Esophagus muscularis mucosa (tissue), 4 donors: ENCODE measurements at regions not wholly inside any gene's neighbourhood (a gene's known extent, or its start where the extent isn't known, plus 50 kb on each side); places are given as distances from the start of the nearest gene placed in this dataset.

Source experiments
- DNase-seq: peaks from one replicate; pipeline ENCODE4 v3.0.0-alpha.2; 2017; ENCODE audit errors: extremely low spot score
- H3K27ac ChIP-seq, 4 donors: fragments of 200-600 bp; sonication (generic); replicated peaks in 1 of 4; 1 replicate in 3 of 4; 2 replicates in 1 of 4; pipeline ENCODE4 v1.5.1; 2016 to 2019; ENCODE audit warnings: mild to moderate bottlenecking in 1 of 4
- H3K27me3 ChIP-seq, 4 donors: fragments of 200-600 bp; sonication (generic); one replicate each; pipeline versions ENCODE4 v1.5.1 to v1.6.0; 2016 to 2019
- H3K36me3 ChIP-seq, 4 donors: fragments of 200-600 bp; sonication (generic); one replicate each; pipeline ENCODE4 v1.5.1; 2016 to 2019
- H3K4me1 ChIP-seq, 4 donors: fragments of 200-600 bp; sonication (generic); one replicate each; pipeline ENCODE4 v1.5.1; 2016 to 2019
- H3K4me3 ChIP-seq, 4 donors: fragments of 200-600 bp; sonication (generic); 1 replicate in 2 of 4; 2 replicates in 2 of 4; pipeline ENCODE4 v1.5.1; 2016 to 2019; ENCODE audit warnings: mild to moderate bottlenecking in 4 of 4, moderate library complexity in 1 of 4
- H3K9me3 ChIP-seq, 4 donors: fragments of 200-600 bp; sonication (generic); 1 replicate in 3 of 4; 2 replicates in 1 of 4; pipeline ENCODE4 v1.5.1; 2016 to 2019
- CTCF ChIP-seq, 3 experiments: fragments of 200-600 bp in 2 of 3; fragments of 450-650 bp in 1 of 3; sonication (generic) in 2 of 3; IDR thresholded peaks; one replicate each; pipeline ENCODE4 v1.5.1; 2017 to 2019; ENCODE audit warnings: antibody characterized with exemption in 3 of 3, mild to moderate bottlenecking in 2 of 3, moderate library complexity in 1 of 3
- EP300 ChIP-seq: sonication (generic); formaldehyde crosslinking; IDR thresholded peaks from one replicate; pipeline ENCODE4 v1.6.1; 2017; ENCODE audit warnings: antibody characterized with exemption
- POLR2A ChIP-seq: fragments of 450-650 bp; IDR thresholded peaks from one replicate; pipeline ENCODE4 v1.6.1; 2017; ENCODE audit warnings: antibody characterized with exemption, moderate library complexity, mild to moderate bottlenecking, low read depth
- POLR2AphosphoS5 ChIP-seq, 2 donors: sonication (generic); formaldehyde crosslinking; IDR thresholded peaks; one replicate each; pipeline ENCODE4 v1.6.1; 2017; ENCODE audit warnings: antibody characterized with exemption in 2 of 2
- WGBS: methylation state at CpG from one replicate; pipeline ENCODE4 v1.1.5; 2018; 5-methylcytosine and 5-hydroxymethylcytosine counted together
- intact Hi-C: fragments of 100-400 bp; cut with DNase I; formaldehyde crosslinking; loops from one replicate; pipeline ENCODE4 v1.15.1; 2023

DNA sequence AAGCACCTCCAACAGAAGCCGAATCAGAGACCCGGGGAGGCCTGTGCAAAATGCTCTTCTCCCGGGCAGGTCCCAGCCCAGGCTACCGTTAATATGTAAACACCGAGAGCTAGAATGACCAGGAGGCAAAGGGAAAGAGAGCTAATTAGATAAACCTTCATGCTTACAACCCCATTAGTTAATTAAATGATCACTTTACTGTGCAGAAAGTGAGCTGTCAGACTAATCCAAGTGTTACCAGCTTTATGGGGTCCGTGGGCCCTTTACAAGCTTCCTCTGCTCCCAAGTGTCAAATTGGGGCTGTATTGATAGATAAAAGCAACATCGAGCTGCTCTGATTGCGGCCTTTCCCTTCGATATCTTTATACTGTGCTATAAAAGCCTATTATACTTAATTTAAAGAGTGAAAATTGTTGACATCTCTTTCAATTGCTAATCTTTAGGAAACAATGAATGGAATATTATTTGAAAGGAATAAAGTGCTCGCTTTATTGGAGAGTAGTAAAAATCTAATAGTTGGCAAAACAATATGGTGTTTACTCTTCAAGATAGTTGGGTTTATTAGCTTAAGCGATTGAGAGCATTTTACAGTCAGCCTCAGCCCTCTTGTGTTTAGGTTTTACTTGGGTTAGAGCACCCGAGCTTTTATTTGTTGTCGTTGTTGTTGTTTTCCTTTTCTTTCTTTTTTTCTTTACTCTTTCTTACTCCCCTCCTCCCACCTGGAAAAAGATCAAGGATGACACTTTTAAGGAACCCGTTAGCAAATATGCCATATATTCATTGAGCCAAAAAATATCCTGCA is 189.3 kb upstream of the GPR12 start:
- Histone ChIP-seq H3K36me3 (no peaks in the 10 kb centered on the region), H3K9me3 (no peaks in the 10 kb centered on the region), H3K27me3 (no peaks in the 10 kb centered on the region), H3K4me3 (no peak overlapping the region), H3K27ac (no peak overlapping the region), H3K4me1 (peaks cover 0 to 5% (median 2%) of the 10 kb centered on the region in 4 donors)
- intact Hi-C loops: loop anchor here (10.0 kb wide), 2 partner anchors 325 to 875 kb away; partner anchors contain the start of gene RASL11A
- DNase-seq: no peak
- 86% methylated on average over 14 of the region's 14 CpGs for WGBS
- no peak for TF ChIP-seq CTCF (IDR thresholded peaks at IDR 0.05)
- no peak for TF ChIP-seq POLR2AphosphoS5 (IDR thresholded peaks at IDR 0.05)
- no peak for TF ChIP-seq EP300
- no peak for TF ChIP-seq POLR2A

- Histone ChIP-seq H3K9me3 (no peaks in the 10 kb centered on the region), H3K27ac (no peak overlapping the region), H3K36me3 (no peaks in the 10 kb centered on the region), H3K4me3 (no peak overlapping the region), H3K27me3 (no peaks in the 10 kb centered on the region), H3K4me1 (peaks cover 0 to 5% (median 2%) of the 10 kb centered on the region in 4 donors)
- DNase-seq: no peak
- no CpG with 5 or more reads among the region's 4 CpGs for WGBS
- no peak for TF ChIP-seq CTCF (IDR thresholded peaks at IDR 0.05)
- no peak for TF ChIP-seq POLR2A
- no peak for TF ChIP-seq POLR2AphosphoS5 (IDR thresholded peaks at IDR 0.05)
- TF ChIP-seq EP300: no peak
- intact Hi-C loops: loop anchor here (10.0 kb wide), 2 partner anchors 326 to 876 kb away; partner anchors contain the start of gene RASL11A
Measured at GRCh38 chr13:26948353-26948752, 187.8 kb upstream of the GPR12 start.

GRCh38 chr13:26946684-26947343 is 186.2 kb upstream of the GPR12 start:
- DNase-seq: no peak
- Histone ChIP-seq H3K9me3 (no peaks in the 10 kb centered on the region), H3K27ac (no peak overlapping the region), H3K36me3 (no peaks in the 10 kb centered on the region), H3K4me3 (no peak overlapping the region), H3K4me1 (peaks cover 0 to 5% (median 3%) of the 10 kb centered on the region in 4 donors), H3K27me3 (no peaks in the 10 kb centered on the region)
- intact Hi-C loops: loop anchor here (2.0 to 10.0 kb wide), 3 partner anchors 328 to 878 kb away; partner anchors contain the start of gene RASL11A
- peak; percentile 81 to 88 (median 84) for TF ChIP-seq CTCF (IDR thresholded peaks at IDR 0.05)
- no peak for TF ChIP-seq POLR2A
- WGBS: 41% methylated on average over 5 of the region's 5 CpGs

DNA sequence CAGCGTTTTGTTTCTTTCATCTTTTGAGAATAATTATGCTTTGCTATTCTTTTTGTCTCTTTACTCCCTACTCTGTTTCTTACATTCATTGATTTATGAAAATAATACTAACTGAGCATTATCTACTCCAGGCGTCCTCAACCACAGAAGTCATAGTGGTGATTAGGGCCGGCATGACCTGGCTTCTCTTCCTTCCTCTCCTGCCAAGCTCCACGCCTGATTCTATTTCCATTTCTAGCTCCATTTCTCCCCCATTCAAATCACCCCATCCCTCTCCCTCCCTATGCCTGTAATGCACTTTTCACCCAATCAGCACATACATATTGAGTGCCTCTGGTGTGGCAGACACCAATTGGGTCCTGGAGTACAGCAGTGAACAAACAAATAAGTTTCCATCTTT is 183.2 kb upstream of the GPR12 start:
- intact Hi-C loops: loop anchor here (10.0 kb wide), 2 partner anchors 331 to 881 kb away; partner anchors contain the start of gene RASL11A
- 68% methylated on average over 4 of the region's 4 CpGs for WGBS
- DNase-seq: no peak
- Histone ChIP-seq H3K9me3 (no peaks in the 10 kb centered on the region), H3K4me1 (peaks cover 0 to 10% (median 5%) of the 10 kb centered on the region in 4 donors), H3K27me3 (no peaks in the 10 kb centered on the region), H3K4me3 (no peak overlapping the region), H3K36me3 (no peaks in the 10 kb centered on the region), H3K27ac (no peak overlapping the region)
- TF ChIP-seq POLR2AphosphoS5 (IDR thresholded peaks at IDR 0.05) (no peak), CTCF (IDR thresholded peaks at IDR 0.05) (no peak)
